LoVo (cell line): ENCODE measurements at regions not wholly inside any gene's neighbourhood (a gene's known extent, or its start where the extent isn't known, plus 50 kb on each side); places are given as distances from the start of the nearest gene placed in this dataset.
"Not testable (repeated sequence)": the region's sequence is repeated elsewhere in the genome, so short reads cannot be mapped to it uniquely, and the experiment has no call there.

ENCODE experiments used
- DNase-seq: peaks from one replicate; pipeline ENCODE4 v3.0.0-alpha.2; 2016; ENCODE audit warnings: low spot score

- DNase-seq = not testable (repeated sequence)
Observed at GRCh38 chr7:15054304-15054703, 151.8 kb upstream of the DGKB start.

- DNase-seq = no peak
Observed at GRCh38 chr7:15049157-15049556, 146.6 kb upstream of the DGKB start.

- no peak for DNase-seq
Observed at GRCh38 chr7:15046861-15047260, 144.3 kb upstream of the DGKB start.

GRCh38 chr7:15043931-15044330 is 141.4 kb upstream of the DGKB start:
- no peak for DNase-seq

GRCh38 chr7:15042285-15043065 is 139.9 kb upstream of the DGKB start:
- no peak for DNase-seq

GRCh38 chr7:15041226-15041625 is 138.7 kb upstream of the DGKB start:
- no peak for DNase-seq

GRCh38 chr7:15035814-15036213 is 133.3 kb upstream of the DGKB start:
- DNase-seq = no peak

- DNase-seq = no peak
Observed at GRCh38 chr7:15033039-15033438, 130.5 kb upstream of the DGKB start.

- no peak for DNase-seq
Observed at GRCh38 chr7:15018981-15019380, 116.4 kb upstream of the DGKB start.

- peak; percentile 66 for DNase-seq
Observed at GRCh38 chr7:15016766-15017165, 114.2 kb upstream of the DGKB start.

GRCh38 chr7:15016315-15016667 is 113.7 kb upstream of the DGKB start:
- no peak for DNase-seq

GRCh38 chr7:15015545-15016314 is 113.2 kb upstream of the DGKB start:
- peak; percentile 89 for DNase-seq

GRCh38 chr7:15012135-15012534 is 109.6 kb upstream of the DGKB start:
- no peak for DNase-seq

GRCh38 chr7:15011289-15011688 is 108.7 kb upstream of the DGKB start:
- DNase-seq = no peak

GRCh38 chr7:15007507-15007906 is 105.0 kb upstream of the DGKB start:
- peak; percentile 34 for DNase-seq

- DNase-seq = no peak
Observed at GRCh38 chr7:15005672-15006071, 103.1 kb upstream of the DGKB start.

- no peak for DNase-seq
Observed at GRCh38 chr7:15000157-15000556, 97.6 kb upstream of the DGKB start.

GRCh38 chr7:14999331-14999730 is 96.8 kb upstream of the DGKB start:
- no peak for DNase-seq

GRCh38 chr7:14995774-14996173 is 93.2 kb upstream of the DGKB start:
- no peak for DNase-seq

- no peak for DNase-seq
Observed at GRCh38 chr7:14988941-14989340, 86.4 kb upstream of the DGKB start.

- DNase-seq = no peak
Observed at GRCh38 chr7:14978687-14979086, 76.1 kb upstream of the DGKB start.

- no peak for DNase-seq
Observed at GRCh38 chr7:14974688-14975087, 72.1 kb upstream of the DGKB start.

GRCh38 chr7:14973712-14974428 is 71.3 kb upstream of the DGKB start:
- DNase-seq = no peak
